Gastroesophageal sphincter (tissue), 3 donors: ENCODE measurements at regions not wholly inside any gene's neighbourhood (a gene's known extent, or its start where the extent isn't known, plus 50 kb on each side); places are given as distances from the start of the nearest gene placed in this dataset.

Experiments
- POLR2AphosphoS5 ChIP-seq: sonication (generic); formaldehyde crosslinking; IDR thresholded peaks from one replicate; pipeline ENCODE4 v1.6.1; 2017; ENCODE audit warnings: antibody characterized with exemption
- TF ChIP-seq, protein P1 (sequence below), 4 experiments: fragments of 200-600 bp in 2 of 4; fragments of 450-650 bp in 2 of 4; sonication (generic) in 1 of 4; IDR thresholded peaks; one replicate each; pipeline ENCODE4 v1.5.1; 2017 to 2019; ENCODE audit warnings: antibody characterized with exemption in 4 of 4, mild to moderate bottlenecking in 2 of 4, moderate library complexity in 2 of 4

GRCh38 chr18:25454270-25454659, 102.3 kb upstream of the ZNF521 start:
- TF ChIP-seq, protein P1, sequence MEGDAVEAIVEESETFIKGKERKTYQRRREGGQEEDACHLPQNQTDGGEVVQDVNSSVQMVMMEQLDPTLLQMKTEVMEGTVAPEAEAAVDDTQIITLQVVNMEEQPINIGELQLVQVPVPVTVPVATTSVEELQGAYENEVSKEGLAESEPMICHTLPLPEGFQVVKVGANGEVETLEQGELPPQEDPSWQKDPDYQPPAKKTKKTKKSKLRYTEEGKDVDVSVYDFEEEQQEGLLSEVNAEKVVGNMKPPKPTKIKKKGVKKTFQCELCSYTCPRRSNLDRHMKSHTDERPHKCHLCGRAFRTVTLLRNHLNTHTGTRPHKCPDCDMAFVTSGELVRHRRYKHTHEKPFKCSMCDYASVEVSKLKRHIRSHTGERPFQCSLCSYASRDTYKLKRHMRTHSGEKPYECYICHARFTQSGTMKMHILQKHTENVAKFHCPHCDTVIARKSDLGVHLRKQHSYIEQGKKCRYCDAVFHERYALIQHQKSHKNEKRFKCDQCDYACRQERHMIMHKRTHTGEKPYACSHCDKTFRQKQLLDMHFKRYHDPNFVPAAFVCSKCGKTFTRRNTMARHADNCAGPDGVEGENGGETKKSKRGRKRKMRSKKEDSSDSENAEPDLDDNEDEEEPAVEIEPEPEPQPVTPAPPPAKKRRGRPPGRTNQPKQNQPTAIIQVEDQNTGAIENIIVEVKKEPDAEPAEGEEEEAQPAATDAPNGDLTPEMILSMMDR (IDR thresholded peaks at IDR 0.05), result no peak
- no peak for TF ChIP-seq POLR2AphosphoS5
